Upper lobe of right lung (tissue), 1 donor: ENCODE measurements at regions not wholly inside any gene's neighbourhood (a gene's known extent, or its start where the extent isn't known, plus 50 kb on each side); places are given as distances from the start of the nearest gene placed in this dataset.

Experiments
- ATAC-seq: fragments of 200-7000 bp; cut with Tn5 transposase; one replicate; pipeline ENCODE4 v1.9.1; 2020; ENCODE audit warnings: mild to moderate bottlenecking, moderate library complexity
- DNase-seq: peaks from one replicate; pipeline ENCODE4 v3.0.0-alpha.2; 2020
- H3K27ac ChIP-seq: fragments of 200-600 bp; one replicate; pipeline ENCODE4 v1.8.0; 2022
- H3K27me3 ChIP-seq: fragments of 200-600 bp; one replicate; pipeline ENCODE4 v1.8.0; 2022; ENCODE audit warnings: mild to moderate bottlenecking
- H3K36me3 ChIP-seq: fragments of 200-600 bp; one replicate; pipeline ENCODE4 v1.8.0; 2022
- H3K4me1 ChIP-seq: fragments of 200-600 bp; one replicate; pipeline ENCODE4 v1.8.0; 2022
- H3K4me3 ChIP-seq: fragments of 200-600 bp; one replicate; pipeline ENCODE4 v1.8.0; 2022; ENCODE audit warnings: mild to moderate bottlenecking
- H3K9me3 ChIP-seq: fragments of 200-600 bp; one replicate; pipeline ENCODE4 v1.8.0; 2022
- CTCF ChIP-seq: fragments of 200-600 bp; IDR thresholded peaks from one replicate; pipeline ENCODE4 v1.8.0; 2022; ENCODE audit warnings: antibody characterized with exemption
- intact Hi-C: fragments of 100-400 bp; cut with DNase I; formaldehyde crosslinking; loops from one replicate; pipeline ENCODE4 v1.11.0; 2022
- donor health status: DM: no; HTN: yes; CAD: no; lungs with severe emphysema.

- H3K27me3 ChIP-seq = no peaks in the 10 kb centered on the region
- intact Hi-C loops = no loop called here
- no peak overlapping the region for H3K4me3 ChIP-seq
- DNase-seq (no peak), ATAC-seq (no peak)
- H3K36me3 ChIP-seq = no peaks in the 10 kb centered on the region
- no peaks in the 10 kb centered on the region for H3K4me1 ChIP-seq
- TF ChIP-seq CTCF = no peak
- H3K9me3 ChIP-seq = no peaks in the 10 kb centered on the region
- H3K27ac ChIP-seq = no peak overlapping the region
These were observed 229.8 kb downstream of the ALX1 start for GRCh38 chr12:85509857-85510256.

- H3K9me3 ChIP-seq = no peaks in the 10 kb centered on the region
- no peak overlapping the region for H3K4me3 ChIP-seq
- no peak for ATAC-seq
- TF ChIP-seq CTCF = no peak
- H3K4me1 ChIP-seq = no peaks in the 10 kb centered on the region
- no peaks in the 10 kb centered on the region for H3K27me3 ChIP-seq
- intact Hi-C loops = no loop called here
- no peaks in the 10 kb centered on the region for H3K36me3 ChIP-seq
- H3K27ac ChIP-seq = no peak overlapping the region
- DNase-seq = no peak
These were observed 236.0 kb downstream of the ALX1 start for GRCh38 chr12:85516039-85516438.

GRCh38 chr12:85516667-85517325 lies 236.8 kb downstream of the ALX1 start:
- no peak for ATAC-seq
- Histone ChIP-seq H3K27ac (no peak overlapping the region), H3K4me3 (no peak overlapping the region), H3K36me3 (no peaks in the 10 kb centered on the region), H3K27me3 (no peaks in the 10 kb centered on the region), H3K9me3 (no peaks in the 10 kb centered on the region), H3K4me1 (no peaks in the 10 kb centered on the region)
- intact Hi-C loops = no loop called here
- no peak for DNase-seq
- TF ChIP-seq CTCF = no peak

- H3K27ac ChIP-seq = no peak overlapping the region
- TF ChIP-seq CTCF = no peak
These were observed 239.1 kb downstream of the ALX1 start for GRCh38 chr12:85519163-85519562.

GRCh38 chr12:85523197-85523596 lies 243.2 kb downstream of the ALX1 start:
- no peak for DNase-seq
- no peak overlapping the region for H3K27ac ChIP-seq
- no peaks in the 10 kb centered on the region for H3K9me3 ChIP-seq
- H3K27me3 ChIP-seq = no peaks in the 10 kb centered on the region
- no peak for ATAC-seq
- H3K36me3 ChIP-seq = no peaks in the 10 kb centered on the region
- intact Hi-C loops = no loop called here
- TF ChIP-seq CTCF = no peak
- H3K4me1 ChIP-seq = no peaks in the 10 kb centered on the region
- no peak overlapping the region for H3K4me3 ChIP-seq

More at GRCh38 chr12:85519163-85519562, 239.1 kb downstream of the ALX1 start:
- Histone ChIP-seq H3K4me1 (no peaks in the 10 kb centered on the region), H3K4me3 (no peak overlapping the region), H3K9me3 (no peaks in the 10 kb centered on the region), H3K27me3 (no peaks in the 10 kb centered on the region), H3K36me3 (no peaks in the 10 kb centered on the region)
- DNase-seq (no peak), ATAC-seq (no peak)
- intact Hi-C loops = no loop called here

- DNase-seq (no peak), ATAC-seq (no peak)
- Histone ChIP-seq H3K36me3 (no peaks in the 10 kb centered on the region), H3K27me3 (no peaks in the 10 kb centered on the region), H3K27ac (no peak overlapping the region), H3K9me3 (no peaks in the 10 kb centered on the region), H3K4me1 (no peaks in the 10 kb centered on the region), H3K4me3 (no peak overlapping the region)
- intact Hi-C loops = no loop called here
- TF ChIP-seq CTCF = no peak
These were observed 247.2 kb downstream of the ALX1 start for GRCh38 chr12:85527192-85527591.
